Fibroblast of lung (primary cell): ENCODE measurements at regions not wholly inside any gene's neighbourhood (a gene's known extent, or its start where the extent isn't known, plus 50 kb on each side); places are given as distances from the start of the nearest gene placed in this dataset.
"Not testable (repeated sequence)": the region's sequence is repeated elsewhere in the genome, so short reads cannot be mapped to it uniquely, and the experiment has no call there.

Experiments
- DNase-seq, 2 donors: peaks; one replicate each; pipeline versions ENCODE4 v3.0.0 to v3.0.0-alpha.2; 2010; ENCODE audit warnings: low read depth in 2 of 2
- H2AFZ ChIP-seq: 2 replicates; pipeline ENCODE4 v1.5.1; 2012; ENCODE audit warnings: low read length, control low read depth, inconsistent platforms
- H3K27ac ChIP-seq: 2 replicates; pipeline ENCODE4 v1.5.1; 2011; ENCODE audit warnings: low read length, control low read depth; ENCODE audit not compliant: insufficient read depth
- H3K27me3 ChIP-seq: 2 replicates; pipeline ENCODE4 v1.5.1; 2011; ENCODE audit warnings: mild to moderate bottlenecking, low read length; ENCODE audit not compliant: control insufficient read depth, insufficient read depth
- H3K36me3 ChIP-seq: 2 replicates; pipeline ENCODE4 v1.5.1; 2011; ENCODE audit warnings: low read length; ENCODE audit not compliant: control insufficient read depth, insufficient read depth
- H3K4me1 ChIP-seq: 2 replicates; pipeline ENCODE4 v1.5.1; 2011; ENCODE audit warnings: low read length; ENCODE audit not compliant: control insufficient read depth, insufficient read depth; ENCODE audit errors: extremely low read depth
- H3K4me2 ChIP-seq: 2 replicates; pipeline ENCODE4 v1.5.1; 2011; ENCODE audit warnings: low read length, control low read depth; ENCODE audit not compliant: insufficient read depth; ENCODE audit errors: extremely low read depth
- H3K4me3 ChIP-seq, 4 experiments: fragments of 200-600 bp in 1 of 4; sonication (generic) in 1 of 4; replicated peaks in 1 of 4; 2 replicates each; pipeline ENCODE4 v1.5.1; 2011 to 2016; ENCODE audit warnings: low read length in 4 of 4, low read depth in 3 of 4, mild to moderate bottlenecking in 3 of 4, control low read depth in 2 of 4, inconsistent platforms in 1 of 4, mixed read lengths in 1 of 4; ENCODE audit not compliant: insufficient read depth in 1 of 4; ENCODE audit errors: control extremely low read depth in 1 of 4
- H3K79me2 ChIP-seq: 2 replicates; pipeline ENCODE4 v1.5.1; 2012; ENCODE audit warnings: mild to moderate bottlenecking, low read length, inconsistent platforms; ENCODE audit not compliant: control insufficient read depth, insufficient read depth
- H3K9ac ChIP-seq: 2 replicates; pipeline ENCODE4 v1.5.1; 2011; ENCODE audit warnings: mild to moderate bottlenecking, low read length, control low read depth; ENCODE audit not compliant: insufficient read depth
- H3K9me3 ChIP-seq: 2 replicates; pipeline ENCODE4 v1.5.1; 2012; ENCODE audit warnings: low read depth, low read length; ENCODE audit not compliant: control insufficient read depth, insufficient read depth
- H4K20me1 ChIP-seq: 2 replicates; pipeline ENCODE4 v1.5.1; 2011; ENCODE audit warnings: low read length; ENCODE audit not compliant: control insufficient read depth, insufficient read depth; ENCODE audit errors: extremely low read depth
- CTCF ChIP-seq, 2 donors: IDR thresholded peaks in 1 of 2; conservative IDR thresholded peaks in 1 of 2; 1 replicate in 1 of 2; 2 replicates in 1 of 2; pipeline ENCODE4 v1.5.1; 2011 to 2012; ENCODE audit warnings: low read length in 2 of 2, control low read depth in 1 of 2, inconsistent platforms in 1 of 2, low read depth in 1 of 2, mild to moderate bottlenecking in 1 of 2
- EZH2 ChIP-seq: IDR thresholded peaks from 2 replicates; pipeline ENCODE4 v1.5.1; 2012; ENCODE audit warnings: low read length, control low read depth, mild to moderate bottlenecking; ENCODE audit errors: missing control alignments

- DNase-seq: peak; percentile 86 to 93
- Histone ChIP-seq H3K27me3 (no peaks in the 10 kb centered on the region), H3K27ac (no peak overlapping the region), H3K4me2 (no peak overlapping the region), H4K20me1 (no peaks in the 10 kb centered on the region), H3K9ac (no peak overlapping the region), H3K9me3 (no peaks in the 10 kb centered on the region), H2AFZ (no peak overlapping the region), H3K36me3 (no peaks in the 10 kb centered on the region), H3K4me3 (no peak overlapping the region), H3K4me1 (no peaks in the 10 kb centered on the region), H3K79me2 (no peaks in the 10 kb centered on the region)
- TF ChIP-seq CTCF (conservative IDR thresholded peaks at IDR 0.05 in 1 of 2, IDR thresholded peaks at IDR 0.05 in 1 of 2; ENCODE audit: low read depth in 1 of 2, low read length in 2 of 2) (no peak), EZH2 (no peak)
Measured at GRCh38 chr6:48535582-48536009, 424.6 kb upstream of the PTCHD4 start.

DNA sequence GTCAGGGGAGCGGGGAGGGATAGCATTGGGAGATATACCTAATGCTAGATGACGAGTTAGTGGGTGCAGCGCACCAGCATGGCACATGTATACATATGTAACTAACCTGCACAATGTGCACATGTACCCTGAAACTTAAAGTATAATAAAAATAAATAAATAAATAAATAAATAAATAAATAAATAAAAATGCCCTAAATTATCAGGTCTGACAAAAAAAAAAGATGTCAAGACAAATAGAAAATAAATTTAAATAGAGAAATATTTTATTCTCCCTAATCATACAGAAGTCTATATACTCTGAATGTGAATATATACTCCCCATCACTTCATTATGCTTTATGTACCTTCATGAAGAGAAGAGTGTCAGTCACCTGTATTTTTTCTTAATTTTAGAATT is 420.0 kb upstream of the PTCHD4 start:
- H3K4me3 ChIP-seq, H4K20me1 ChIP-seq, H3K4me1 ChIP-seq: not testable (repeated sequence)

GRCh38 chr6:48525849-48526248 is 414.9 kb upstream of the PTCHD4 start:
- Histone ChIP-seq H2AFZ (no peak overlapping the region), H3K79me2 (no peaks in the 10 kb centered on the region), H3K4me3 (no peak overlapping the region), H4K20me1 (no peaks in the 10 kb centered on the region), H3K27me3 (no peaks in the 10 kb centered on the region), H3K36me3 (no peaks in the 10 kb centered on the region), H3K27ac (no peak overlapping the region), H3K9me3 (no peaks in the 10 kb centered on the region), H3K4me1 (no peaks in the 10 kb centered on the region), H3K4me2 (no peak overlapping the region), H3K9ac (no peak overlapping the region)
- no peak for DNase-seq
- no peak for TF ChIP-seq EZH2
- TF ChIP-seq CTCF (conservative IDR thresholded peaks at IDR 0.05 in 1 of 2, IDR thresholded peaks at IDR 0.05 in 1 of 2; ENCODE audit: low read depth in 1 of 2, low read length in 2 of 2): no peak

More for the DNA sequence above, 420.0 kb upstream of the PTCHD4 start:
- not testable (repeated sequence) for H3K4me2 ChIP-seq, H3K36me3 ChIP-seq, H3K27ac ChIP-seq, H3K9ac ChIP-seq, H3K79me2 ChIP-seq, H2AFZ ChIP-seq, DNase-seq, H3K9me3 ChIP-seq, H3K27me3 ChIP-seq
